Astrocyte (in vitro differentiated cells and primary cell): ENCODE measurements at regions not wholly inside any gene's neighbourhood (a gene's known extent, or its start where the extent isn't known, plus 50 kb on each side); places are given as distances from the start of the nearest gene placed in this dataset.

Source experiments
- EZH2 ChIP-seq: IDR thresholded peaks from 2 replicates; pipeline ENCODE4 v1.6.1; 2012; ENCODE audit warnings: mild to moderate bottlenecking, low read length, inconsistent platforms; ENCODE audit not compliant: insufficient read depth
- TF ChIP-seq, protein P1 (sequence below): IDR thresholded peaks from 2 replicates; pipeline ENCODE4 v1.5.1; 2011; ENCODE audit warnings: low read depth, mild to moderate bottlenecking, inconsistent platforms, low read length, moderate library complexity; ENCODE audit not compliant: insufficient read depth

DNA sequence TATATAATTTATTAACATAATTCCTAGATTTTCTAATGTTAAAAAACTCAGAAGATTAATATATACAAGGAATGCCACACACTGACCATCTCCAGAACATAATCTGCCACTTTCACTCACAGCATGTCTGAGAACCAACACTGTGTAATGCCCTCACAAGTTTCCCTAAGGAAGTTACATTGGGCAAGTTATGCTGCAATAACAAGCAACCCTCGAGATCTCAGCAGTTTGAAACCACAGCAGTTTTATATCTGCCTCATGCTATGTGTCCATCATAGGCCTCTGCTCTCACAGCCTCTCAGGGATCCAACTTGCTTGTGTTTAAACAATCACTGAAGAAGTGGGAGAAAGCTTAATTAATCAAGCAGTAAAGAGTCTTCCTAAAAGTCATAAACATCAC, 250.0 kb upstream of the SLC7A11 start:
- TF ChIP-seq, protein P1, sequence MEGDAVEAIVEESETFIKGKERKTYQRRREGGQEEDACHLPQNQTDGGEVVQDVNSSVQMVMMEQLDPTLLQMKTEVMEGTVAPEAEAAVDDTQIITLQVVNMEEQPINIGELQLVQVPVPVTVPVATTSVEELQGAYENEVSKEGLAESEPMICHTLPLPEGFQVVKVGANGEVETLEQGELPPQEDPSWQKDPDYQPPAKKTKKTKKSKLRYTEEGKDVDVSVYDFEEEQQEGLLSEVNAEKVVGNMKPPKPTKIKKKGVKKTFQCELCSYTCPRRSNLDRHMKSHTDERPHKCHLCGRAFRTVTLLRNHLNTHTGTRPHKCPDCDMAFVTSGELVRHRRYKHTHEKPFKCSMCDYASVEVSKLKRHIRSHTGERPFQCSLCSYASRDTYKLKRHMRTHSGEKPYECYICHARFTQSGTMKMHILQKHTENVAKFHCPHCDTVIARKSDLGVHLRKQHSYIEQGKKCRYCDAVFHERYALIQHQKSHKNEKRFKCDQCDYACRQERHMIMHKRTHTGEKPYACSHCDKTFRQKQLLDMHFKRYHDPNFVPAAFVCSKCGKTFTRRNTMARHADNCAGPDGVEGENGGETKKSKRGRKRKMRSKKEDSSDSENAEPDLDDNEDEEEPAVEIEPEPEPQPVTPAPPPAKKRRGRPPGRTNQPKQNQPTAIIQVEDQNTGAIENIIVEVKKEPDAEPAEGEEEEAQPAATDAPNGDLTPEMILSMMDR = no peak
- no peak for TF ChIP-seq EZH2
